Endothelial cell of umbilical vein (primary cell): ENCODE measurements at regions not wholly inside any gene's neighbourhood (a gene's known extent, or its start where the extent isn't known, plus 50 kb on each side); places are given as distances from the start of the nearest gene placed in this dataset.

Source experiments
- BruUV-seq: library from RNA; stranded (reverse); fragments of 400-500 nt; replicated peaks from 2 replicates; lab custom pipeline; 2021; lab: Mats Ljungman, UMichigan
- CTCF ChIA-PET: fragments of 300-600, 350-600 bp; sonication (Branson Sonifier 250); formaldehyde crosslinking; loops from one replicate; lab custom pipeline; 2021; ENCODE audit warnings: antibody characterized with exemption, inconsistent platforms; lab: Charles Lee
- POLR2A ChIA-PET: fragments of 300-600, 350-600 bp; sonication (Branson Sonifier 250); formaldehyde crosslinking; loops from one replicate; lab custom pipeline; 2021; ENCODE audit warnings: antibody characterized with exemption, inconsistent platforms; lab: Charles Lee
- DNase-seq: peaks from one replicate; pipeline ENCODE4 v3.0.0-alpha.2; 2011; ENCODE audit warnings: low read depth, low spot score
- FAIRE-seq: peaks from 2 replicates; lab custom pipeline; 2011; peaks lifted over from hg19 to GRCh38; lab: Jason Lieb, UNC
- H2AFZ ChIP-seq: 2 replicates; pipeline ENCODE4 v1.6.0; 2012; ENCODE audit warnings: low read depth, low read length, control low read depth, inconsistent platforms
- H3K27ac ChIP-seq: 2 replicates; pipeline ENCODE4 v1.5.1; 2011; ENCODE audit warnings: low read depth, mild to moderate bottlenecking, control low read depth, low read length, moderate library complexity; ENCODE audit not compliant: insufficient read depth
- H3K27me3 ChIP-seq, 2 experiments: 2 replicates each; pipeline versions ENCODE4 v1.6.0 to v1.6.1; 2011; ENCODE audit warnings: low read length in 2 of 2, mixed read lengths in 1 of 2; ENCODE audit not compliant: control insufficient read depth in 2 of 2, insufficient read depth in 2 of 2
- H3K36me3 ChIP-seq, 2 experiments: 2 replicates in 1 of 2; 3 replicates in 1 of 2; pipeline ENCODE4 v1.5.1; 2011; ENCODE audit warnings: low read length in 2 of 2, mild to moderate bottlenecking in 1 of 2, moderate library complexity in 1 of 2; ENCODE audit not compliant: control insufficient read depth in 2 of 2, insufficient read depth in 2 of 2; ENCODE audit errors: extremely low read depth in 1 of 2
- H3K4me1 ChIP-seq: 3 replicates; pipeline ENCODE4 v1.5.1; 2011; ENCODE audit warnings: mild to moderate bottlenecking, low read length; ENCODE audit not compliant: control insufficient read depth, insufficient read depth; ENCODE audit errors: extremely low read depth
- H3K4me2 ChIP-seq: 2 replicates; pipeline ENCODE4 v1.6.1; 2011; ENCODE audit warnings: low read length, control low read depth, mixed read lengths; ENCODE audit not compliant: insufficient read depth
- H3K4me3 ChIP-seq, 3 experiments: fragments of 200-600 bp in 1 of 3; sonication (generic), shearing (Covaris generic) in 1 of 3; replicated peaks in 1 of 3; 2 replicates each; pipeline ENCODE4 v1.5.1; 2011 to 2016; ENCODE audit warnings: control low read depth in 3 of 3, low read length in 3 of 3, mild to moderate bottlenecking in 2 of 3, inconsistent platforms in 1 of 3, low read depth in 1 of 3, moderate library complexity in 1 of 3; ENCODE audit not compliant: insufficient read depth in 1 of 3
- H3K79me2 ChIP-seq: 2 replicates; pipeline ENCODE4 v1.6.0; 2012; ENCODE audit warnings: low read length, inconsistent platforms; ENCODE audit not compliant: control insufficient read depth, insufficient read depth
- H3K9ac ChIP-seq: replicated peaks from 2 replicates; pipeline ENCODE3; 2011; ENCODE audit warnings: low read length, control low read depth; ENCODE audit not compliant: insufficient read depth; ENCODE audit errors: extremely low read depth
- H3K9me1 ChIP-seq: replicated peaks from 3 replicates; pipeline ENCODE4 v1.6.0; 2011; ENCODE audit warnings: mild to moderate bottlenecking, low read length; ENCODE audit not compliant: control insufficient read depth, insufficient read depth; ENCODE audit errors: extremely low read depth
- H3K9me3 ChIP-seq: replicated peaks from 2 replicates; pipeline ENCODE4 v1.5.1; 2012; ENCODE audit warnings: low read length, inconsistent platforms; ENCODE audit not compliant: control insufficient read depth, insufficient read depth
- H4K20me1 ChIP-seq: replicated peaks from 2 replicates; pipeline ENCODE3; 2011; ENCODE audit warnings: mild to moderate bottlenecking, low read length; ENCODE audit not compliant: control insufficient read depth, insufficient read depth; ENCODE audit errors: extremely low read depth
- EZH2 ChIP-seq: IDR thresholded peaks from 2 replicates; pipeline ENCODE4 v1.6.1; 2012; ENCODE audit warnings: borderline replicate concordance, low read depth, mild to moderate bottlenecking, moderate library complexity, low read length, inconsistent platforms; ENCODE audit not compliant: severe bottlenecking
- FOS ChIP-seq: IDR thresholded peaks from 2 replicates; pipeline ENCODE4 v1.6.1; 2011; ENCODE audit warnings: mild to moderate bottlenecking, low read length, moderate library complexity, borderline replicate concordance; ENCODE audit not compliant: insufficient read depth
- GATA2 ChIP-seq: IDR thresholded peaks from 2 replicates; pipeline ENCODE4 v1.7.0; 2011; ENCODE audit warnings: low read depth, mild to moderate bottlenecking, moderate library complexity, mixed read lengths, low read length; ENCODE audit not compliant: insufficient read length, insufficient read depth
- JUN ChIP-seq: IDR thresholded peaks from 2 replicates; pipeline ENCODE4 v1.6.1; 2011; ENCODE audit warnings: borderline replicate concordance, low read depth; ENCODE audit not compliant: insufficient read length, insufficient read depth
- MAX ChIP-seq: IDR thresholded peaks from 2 replicates; pipeline ENCODE4 v1.6.1; 2011; ENCODE audit not compliant: insufficient read depth, insufficient read length
- MYC ChIP-seq: IDR thresholded peaks from one replicate; pipeline ENCODE4 v1.6.1; 2011; ENCODE audit warnings: mild to moderate bottlenecking, low read depth, low read length
- POLR2A ChIP-seq: IDR thresholded peaks from 2 replicates; pipeline ENCODE4 v1.6.1; 2012; ENCODE audit warnings: low read depth, mild to moderate bottlenecking, control low read depth, low read length
- POLR2AphosphoS5 ChIP-seq: IDR thresholded peaks from 2 replicates; pipeline ENCODE4 v1.6.1; 2012; ENCODE audit warnings: low read depth, mild to moderate bottlenecking, control low read depth, low read length, moderate library complexity; ENCODE audit not compliant: insufficient read depth
- dilution Hi-C: fragments of 300-500 bp; cut with MboI; formaldehyde crosslinking; loops from one replicate; pipeline ENCODE4 v1.15.0; 2019; ENCODE audit warnings: low sequenced_read_pairs; ENCODE audit not compliant: extremely low pct_ligation_motif_present
- intact Hi-C: fragments of 100-400 bp; cut with micrococcal nuclease; formaldehyde crosslinking; loops from one replicate; pipeline ENCODE4 v1.10.0; 2022
- TF ChIP-seq, protein P1 (sequence below), 2 donors: IDR thresholded peaks; 1 replicate in 1 of 2; 2 replicates in 1 of 2; pipeline ENCODE4 v1.5.1; 2011; ENCODE audit warnings: low read length in 2 of 2, mild to moderate bottlenecking in 2 of 2, moderate library complexity in 2 of 2, control low read depth in 1 of 2, inconsistent platforms in 1 of 2, low read depth in 1 of 2; ENCODE audit not compliant: insufficient read depth in 1 of 2; ENCODE audit errors: extremely low read depth in 1 of 2

GRCh38 chr10:110363572-110364411 is 59.1 kb upstream of the SMNDC1 start:
- TF ChIP-seq POLR2A (no peak), POLR2AphosphoS5 (no peak), JUN (no peak), MYC (no peak), GATA2 (no peak), EZH2 (no peak), FOS (no peak), MAX (no peak)
- TF ChIP-seq, protein P1, sequence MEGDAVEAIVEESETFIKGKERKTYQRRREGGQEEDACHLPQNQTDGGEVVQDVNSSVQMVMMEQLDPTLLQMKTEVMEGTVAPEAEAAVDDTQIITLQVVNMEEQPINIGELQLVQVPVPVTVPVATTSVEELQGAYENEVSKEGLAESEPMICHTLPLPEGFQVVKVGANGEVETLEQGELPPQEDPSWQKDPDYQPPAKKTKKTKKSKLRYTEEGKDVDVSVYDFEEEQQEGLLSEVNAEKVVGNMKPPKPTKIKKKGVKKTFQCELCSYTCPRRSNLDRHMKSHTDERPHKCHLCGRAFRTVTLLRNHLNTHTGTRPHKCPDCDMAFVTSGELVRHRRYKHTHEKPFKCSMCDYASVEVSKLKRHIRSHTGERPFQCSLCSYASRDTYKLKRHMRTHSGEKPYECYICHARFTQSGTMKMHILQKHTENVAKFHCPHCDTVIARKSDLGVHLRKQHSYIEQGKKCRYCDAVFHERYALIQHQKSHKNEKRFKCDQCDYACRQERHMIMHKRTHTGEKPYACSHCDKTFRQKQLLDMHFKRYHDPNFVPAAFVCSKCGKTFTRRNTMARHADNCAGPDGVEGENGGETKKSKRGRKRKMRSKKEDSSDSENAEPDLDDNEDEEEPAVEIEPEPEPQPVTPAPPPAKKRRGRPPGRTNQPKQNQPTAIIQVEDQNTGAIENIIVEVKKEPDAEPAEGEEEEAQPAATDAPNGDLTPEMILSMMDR (IDR thresholded peaks at IDR 0.05; ENCODE audit: extremely low read depth in 1 of 2, insufficient read depth in 1 of 2, low read depth in 1 of 2, low read length in 2 of 2): no peak
- H3K9me1 ChIP-seq: no peaks in the 10 kb centered on the region
- ChIA-PET CTCF (no interaction called here), POLR2A (no interaction called here)
- H2AFZ ChIP-seq: no peak overlapping the region
- H3K4me2 ChIP-seq: no peak overlapping the region
- no peaks in the 10 kb centered on the region for H3K9me3 ChIP-seq
- dilution Hi-C loops (no loop called here), intact Hi-C loops (no loop called here)
- peaks cover 2% of the 10 kb centered on the region for H3K4me1 ChIP-seq
- H4K20me1 ChIP-seq: no peaks in the 10 kb centered on the region
- FAIRE-seq: no peak
- H3K27me3 ChIP-seq: no peaks in the 10 kb centered on the region
- no peak for DNase-seq
- H3K9ac ChIP-seq: no peak overlapping the region
- BruUV-seq: no TSS peak
- no peak overlapping the region for H3K27ac ChIP-seq
- H3K36me3 ChIP-seq: no peaks in the 10 kb centered on the region
- no peaks in the 10 kb centered on the region for H3K79me2 ChIP-seq
- no peak overlapping the region for H3K4me3 ChIP-seq
